ENCODE measurements at regions not wholly inside any gene's neighbourhood (a gene's known extent, or its start where the extent isn't known, plus 50 kb on each side); places are given as distances from the start of the nearest gene placed in this dataset.

- no peak for TF ChIP-seq TCF12 (IDR thresholded peaks at IDR 0.05; ENCODE audit: low read depth)
- TF ChIP-seq CEBPB (IDR thresholded peaks at IDR 0.05): no peak
- TF ChIP-seq FOXM1 (IDR thresholded peaks at IDR 0.05; ENCODE audit: borderline replicate concordance, low read depth): no peak
- TF ChIP-seq CREB1 (IDR thresholded peaks at IDR 0.05; ENCODE audit: low read depth): no peak
- TF ChIP-seq EGR1 (IDR thresholded peaks at IDR 0.05): no peak
- no peak for TF ChIP-seq ZBTB7A (IDR thresholded peaks at IDR 0.05; ENCODE audit: low read depth)
- TF ChIP-seq, protein P1, sequence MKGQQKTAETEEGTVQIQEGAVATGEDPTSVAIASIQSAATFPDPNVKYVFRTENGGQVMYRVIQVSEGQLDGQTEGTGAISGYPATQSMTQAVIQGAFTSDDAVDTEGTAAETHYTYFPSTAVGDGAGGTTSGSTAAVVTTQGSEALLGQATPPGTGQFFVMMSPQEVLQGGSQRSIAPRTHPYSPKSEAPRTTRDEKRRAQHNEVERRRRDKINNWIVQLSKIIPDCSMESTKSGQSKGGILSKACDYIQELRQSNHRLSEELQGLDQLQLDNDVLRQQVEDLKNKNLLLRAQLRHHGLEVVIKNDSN (IDR thresholded peaks at IDR 0.05): no peak
- no peak for TF ChIP-seq EP300 (IDR thresholded peaks at IDR 0.05; ENCODE audit: borderline replicate concordance)
- no peak for TF ChIP-seq TEAD4 (IDR thresholded peaks at IDR 0.05)
- TF ChIP-seq, protein P2, sequence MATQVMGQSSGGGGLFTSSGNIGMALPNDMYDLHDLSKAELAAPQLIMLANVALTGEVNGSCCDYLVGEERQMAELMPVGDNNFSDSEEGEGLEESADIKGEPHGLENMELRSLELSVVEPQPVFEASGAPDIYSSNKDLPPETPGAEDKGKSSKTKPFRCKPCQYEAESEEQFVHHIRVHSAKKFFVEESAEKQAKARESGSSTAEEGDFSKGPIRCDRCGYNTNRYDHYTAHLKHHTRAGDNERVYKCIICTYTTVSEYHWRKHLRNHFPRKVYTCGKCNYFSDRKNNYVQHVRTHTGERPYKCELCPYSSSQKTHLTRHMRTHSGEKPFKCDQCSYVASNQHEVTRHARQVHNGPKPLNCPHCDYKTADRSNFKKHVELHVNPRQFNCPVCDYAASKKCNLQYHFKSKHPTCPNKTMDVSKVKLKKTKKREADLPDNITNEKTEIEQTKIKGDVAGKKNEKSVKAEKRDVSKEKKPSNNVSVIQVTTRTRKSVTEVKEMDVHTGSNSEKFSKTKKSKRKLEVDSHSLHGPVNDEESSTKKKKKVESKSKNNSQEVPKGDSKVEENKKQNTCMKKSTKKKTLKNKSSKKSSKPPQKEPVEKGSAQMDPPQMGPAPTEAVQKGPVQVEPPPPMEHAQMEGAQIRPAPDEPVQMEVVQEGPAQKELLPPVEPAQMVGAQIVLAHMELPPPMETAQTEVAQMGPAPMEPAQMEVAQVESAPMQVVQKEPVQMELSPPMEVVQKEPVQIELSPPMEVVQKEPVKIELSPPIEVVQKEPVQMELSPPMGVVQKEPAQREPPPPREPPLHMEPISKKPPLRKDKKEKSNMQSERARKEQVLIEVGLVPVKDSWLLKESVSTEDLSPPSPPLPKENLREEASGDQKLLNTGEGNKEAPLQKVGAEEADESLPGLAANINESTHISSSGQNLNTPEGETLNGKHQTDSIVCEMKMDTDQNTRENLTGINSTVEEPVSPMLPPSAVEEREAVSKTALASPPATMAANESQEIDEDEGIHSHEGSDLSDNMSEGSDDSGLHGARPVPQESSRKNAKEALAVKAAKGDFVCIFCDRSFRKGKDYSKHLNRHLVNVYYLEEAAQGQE (IDR thresholded peaks at IDR 0.05; ENCODE audit: low read depth): no peak
- TF ChIP-seq TAF1 (IDR thresholded peaks at IDR 0.05; ENCODE audit: low read depth): no peak
- no peak for TF ChIP-seq RAD21 (IDR thresholded peaks at IDR 0.05; ENCODE audit: low read depth)
- TF ChIP-seq MAX (IDR thresholded peaks at IDR 0.05): no peak
- TF ChIP-seq NFIC (IDR thresholded peaks at IDR 0.05): no peak
- TF ChIP-seq YY1 (IDR thresholded peaks at IDR 0.05; ENCODE audit: low read depth): no peak
Observed at GRCh38 chrX:107507093-107507743, 57.8 kb downstream of the FRMPD3 start.

- TF ChIP-seq YY1 (IDR thresholded peaks at IDR 0.05; ENCODE audit: low read depth) (no peak), RAD21 (IDR thresholded peaks at IDR 0.05; ENCODE audit: low read depth) (no peak), EP300 (IDR thresholded peaks at IDR 0.05; ENCODE audit: borderline replicate concordance) (no peak), CREB1 (IDR thresholded peaks at IDR 0.05; ENCODE audit: low read depth) (no peak), ZBTB7A (IDR thresholded peaks at IDR 0.05; ENCODE audit: low read depth) (no peak), TCF12 (IDR thresholded peaks at IDR 0.05; ENCODE audit: low read depth) (no peak), EGR1 (IDR thresholded peaks at IDR 0.05) (no peak), CEBPB (IDR thresholded peaks at IDR 0.05) (no peak), FOXM1 (IDR thresholded peaks at IDR 0.05; ENCODE audit: borderline replicate concordance, low read depth) (no peak), MAX (IDR thresholded peaks at IDR 0.05) (no peak), TAF1 (IDR thresholded peaks at IDR 0.05; ENCODE audit: low read depth) (no peak), NFIC (IDR thresholded peaks at IDR 0.05) (no peak), TEAD4 (IDR thresholded peaks at IDR 0.05) (no peak)
- TF ChIP-seq, protein P2 (IDR thresholded peaks at IDR 0.05; ENCODE audit: low read depth): no peak
- TF ChIP-seq, protein P1 (IDR thresholded peaks at IDR 0.05): no peak
Observed at GRCh38 chrX:107507744-107508117, 58.3 kb downstream of the FRMPD3 start.

- TF ChIP-seq TCF12 (IDR thresholded peaks at IDR 0.05; ENCODE audit: low read depth) (no peak), ZBTB7A (IDR thresholded peaks at IDR 0.05; ENCODE audit: low read depth) (no peak), NFIC (IDR thresholded peaks at IDR 0.05) (no peak), TAF1 (IDR thresholded peaks at IDR 0.05; ENCODE audit: low read depth) (no peak), YY1 (IDR thresholded peaks at IDR 0.05; ENCODE audit: low read depth) (no peak), MAX (IDR thresholded peaks at IDR 0.05) (no peak), EGR1 (IDR thresholded peaks at IDR 0.05) (no peak), TEAD4 (IDR thresholded peaks at IDR 0.05) (no peak)
- TF ChIP-seq, protein P2 (IDR thresholded peaks at IDR 0.05; ENCODE audit: low read depth): no peak
- TF ChIP-seq, protein P1 (IDR thresholded peaks at IDR 0.05): no peak
Observed at GRCh38 chrX:107508925-107509324, 59.5 kb downstream of the FRMPD3 start.

Data from Ishikawa (cell line).